Brain microvascular endothelial cell (primary cell): ENCODE measurements at regions not wholly inside any gene's neighbourhood (a gene's known extent, or its start where the extent isn't known, plus 50 kb on each side); places are given as distances from the start of the nearest gene placed in this dataset.

Experiments used
- DNase-seq: peaks from one replicate; pipeline ENCODE4 v3.0.0-alpha.2; 2020
- H3K27ac ChIP-seq: fragments of 250-450 bp; sonication (Bioruptor Pico); 2 replicates; pipeline ENCODE4 v1.5.1; 2020; ENCODE audit warnings: mild to moderate bottlenecking, moderate library complexity
- H3K27me3 ChIP-seq: fragments of 250-450 bp; sonication (Bioruptor Pico); replicated peaks from 2 replicates; pipeline ENCODE4 v1.5.1; 2020; ENCODE audit warnings: mild to moderate bottlenecking
- H3K36me3 ChIP-seq: fragments of 250-450 bp; sonication (Bioruptor Pico); replicated peaks from 2 replicates; pipeline ENCODE4 v1.5.1; 2020; ENCODE audit warnings: mild to moderate bottlenecking
- H3K4me3 ChIP-seq: 2 replicates; pipeline ENCODE4 v1.5.1; 2011; ENCODE audit warnings: low read depth, mild to moderate bottlenecking, control low read depth, low read length, moderate library complexity
- CTCF ChIP-seq: IDR thresholded peaks from 2 replicates; pipeline ENCODE4 v1.5.1; 2011; ENCODE audit warnings: low read depth, mild to moderate bottlenecking, moderate library complexity, low read length, control low read depth, inconsistent platforms; ENCODE audit errors: missing control alignments
- in situ Hi-C: cut with HindIII; loops from 2 replicates; pipeline ENCODE4 v1.10.0; 2017; ENCODE audit warnings: low sequenced_read_pairs, low pct_ligation_motif_present

DNA sequence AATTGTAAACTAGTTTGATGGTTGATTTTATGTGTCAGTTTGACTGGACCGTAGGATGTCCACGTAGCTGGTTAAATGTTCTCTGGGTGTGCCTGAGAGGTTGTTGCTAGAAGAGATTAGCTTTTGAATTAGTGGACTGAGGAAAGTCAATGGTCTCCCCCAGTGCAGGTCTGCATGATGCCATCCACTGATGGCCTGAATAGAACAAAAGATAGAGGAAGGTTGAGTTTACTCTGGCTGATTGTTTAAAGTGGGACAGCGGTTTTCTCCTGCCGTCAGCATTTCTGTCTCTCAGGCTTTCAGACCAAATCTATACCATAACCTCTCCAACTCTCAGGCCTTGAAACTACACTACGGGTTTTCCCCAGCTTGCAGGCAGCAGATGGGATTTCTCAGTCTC lies 899.2 kb upstream of the WWC1 start:
- H3K27me3 ChIP-seq: no peaks in the 10 kb centered on the region
- H3K4me3 ChIP-seq: no peak overlapping the region
- H3K27ac ChIP-seq: no peak overlapping the region
- H3K36me3 ChIP-seq: no peaks in the 10 kb centered on the region
- no peak for TF ChIP-seq CTCF
- no peak for DNase-seq
- in situ Hi-C loops: no loop called here

GRCh38 chr5:167393358-167393757 lies 898.1 kb upstream of the WWC1 start:
- H3K27ac ChIP-seq: no peak overlapping the region
- H3K36me3 ChIP-seq: no peaks in the 10 kb centered on the region
- DNase-seq: no peak
- no peak for TF ChIP-seq CTCF
- in situ Hi-C loops: no loop called here
- H3K4me3 ChIP-seq: no peak overlapping the region
- no peaks in the 10 kb centered on the region for H3K27me3 ChIP-seq

DNA sequence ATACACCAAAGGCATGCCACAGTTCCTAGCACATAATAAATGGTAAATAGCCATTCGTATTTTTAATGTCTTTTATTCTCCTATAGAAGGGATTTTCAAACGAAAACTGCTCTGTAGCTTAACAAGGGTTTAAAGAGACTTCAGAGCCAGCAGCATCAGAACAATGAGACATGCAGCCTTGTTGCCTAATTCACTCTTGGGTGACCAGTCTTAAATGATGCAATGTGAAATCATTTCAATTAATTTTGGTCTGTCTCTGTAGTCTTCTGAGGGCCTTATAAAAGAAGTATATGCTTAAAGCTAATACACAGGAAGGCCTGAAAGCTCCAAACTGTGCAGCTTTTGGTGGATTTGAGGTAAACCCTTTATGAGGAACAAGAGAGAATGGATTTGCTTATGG lies 888.8 kb upstream of the WWC1 start:
- H3K36me3 ChIP-seq: no peaks in the 10 kb centered on the region
- in situ Hi-C loops: no loop called here
- no peak overlapping the region for H3K27ac ChIP-seq
- DNase-seq: no peak
- TF ChIP-seq CTCF: no peak
- H3K4me3 ChIP-seq: no peak overlapping the region
- no peaks in the 10 kb centered on the region for H3K27me3 ChIP-seq

DNA sequence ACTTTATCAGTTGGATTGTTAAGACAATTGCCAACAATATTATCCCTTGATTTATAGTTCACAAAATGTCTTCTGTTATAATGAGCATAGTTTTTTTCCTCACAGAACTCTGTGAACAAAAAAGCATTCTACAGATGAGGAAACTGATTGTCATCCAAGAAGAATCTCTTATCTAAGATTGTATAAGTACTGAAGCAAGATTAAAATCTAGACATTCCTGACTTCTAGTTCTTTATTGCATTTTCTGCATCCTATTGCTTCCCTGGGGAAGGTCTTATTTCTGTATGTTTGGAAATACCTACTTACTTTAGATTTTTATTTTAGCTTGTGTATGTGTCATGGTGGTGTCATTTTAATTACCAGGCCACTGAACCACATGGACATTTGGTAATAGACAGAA lies 884.9 kb upstream of the WWC1 start:
- Histone ChIP-seq H3K4me3 (no peak overlapping the region), H3K36me3 (no peaks in the 10 kb centered on the region), H3K27ac (no peak overlapping the region), H3K27me3 (no peaks in the 10 kb centered on the region)
- in situ Hi-C loops: no loop called here
- TF ChIP-seq CTCF: no peak
- no peak for DNase-seq

DNA sequence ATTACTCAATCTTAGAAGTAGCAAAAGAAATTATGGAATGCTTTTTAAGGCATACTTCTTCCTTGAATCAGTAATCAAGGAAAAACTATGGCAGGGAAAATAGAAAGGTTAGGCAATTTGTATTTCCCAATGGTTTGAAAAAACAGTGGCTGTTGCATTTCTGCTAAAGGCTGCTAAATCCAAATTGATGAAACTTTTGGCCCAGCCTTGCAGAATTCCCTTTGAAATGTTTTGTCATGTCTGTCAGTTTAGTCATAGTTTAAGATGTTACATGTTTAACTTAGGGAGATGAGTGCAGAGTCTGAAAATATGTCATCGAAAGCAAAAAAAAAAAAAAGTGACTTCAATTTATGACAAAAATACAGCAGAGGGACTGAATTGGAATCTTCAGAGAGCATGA lies 878.9 kb upstream of the WWC1 start:
- no peak overlapping the region for H3K4me3 ChIP-seq
- H3K36me3 ChIP-seq: no peaks in the 10 kb centered on the region
- H3K27ac ChIP-seq: no peak overlapping the region
- no peak for DNase-seq
- TF ChIP-seq CTCF: no peak
- in situ Hi-C loops: no loop called here
- no peaks in the 10 kb centered on the region for H3K27me3 ChIP-seq

- Histone ChIP-seq H3K27ac (no peak overlapping the region), H3K36me3 (no peaks in the 10 kb centered on the region), H3K4me3 (no peak overlapping the region), H3K27me3 (no peaks in the 10 kb centered on the region)
- no peak for DNase-seq
- in situ Hi-C loops: no loop called here
- no peak for TF ChIP-seq CTCF
Observed at GRCh38 chr5:167413506-167413905, 877.9 kb upstream of the WWC1 start.
